ENCODE measurements at regions not wholly inside any gene's neighbourhood (a gene's known extent, or its start where the extent isn't known, plus 50 kb on each side); places are given as distances from the start of the nearest gene placed in this dataset.
"Not testable (repeated sequence)": the region's sequence is repeated elsewhere in the genome, so short reads cannot be mapped to it uniquely, and the experiment has no call there.

DNA sequence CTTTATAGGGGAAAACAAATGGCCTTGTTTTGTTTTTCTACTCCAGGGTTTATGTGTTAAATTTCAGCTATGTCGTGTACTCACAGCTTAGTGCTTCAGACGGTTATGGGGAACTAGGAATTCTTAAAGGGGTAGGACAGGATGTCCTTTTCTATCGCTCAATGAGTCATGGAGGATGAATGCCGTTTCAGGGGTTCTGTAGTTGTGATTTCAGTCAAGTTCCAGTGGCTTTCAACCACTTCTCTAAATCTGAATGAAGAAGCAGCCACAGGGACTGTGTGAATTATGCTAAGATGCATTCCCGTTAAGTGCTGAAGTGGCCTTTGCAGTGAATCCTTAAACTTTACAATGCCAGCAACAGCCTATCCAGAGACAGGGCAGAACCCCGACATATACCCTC lies 1231.7 kb upstream of the ZEB2 start:
- H3K4me3 ChIP-seq (ENCODE audit: low read depth, low read length): no peak overlapping the region
- peak; percentile 50 for DNase-seq (ENCODE audit: low read depth)
- TF ChIP-seq CTCF (IDR thresholded peaks at IDR 0.05; ENCODE audit: low read depth, low read length, missing control alignments): no peak

DNA sequence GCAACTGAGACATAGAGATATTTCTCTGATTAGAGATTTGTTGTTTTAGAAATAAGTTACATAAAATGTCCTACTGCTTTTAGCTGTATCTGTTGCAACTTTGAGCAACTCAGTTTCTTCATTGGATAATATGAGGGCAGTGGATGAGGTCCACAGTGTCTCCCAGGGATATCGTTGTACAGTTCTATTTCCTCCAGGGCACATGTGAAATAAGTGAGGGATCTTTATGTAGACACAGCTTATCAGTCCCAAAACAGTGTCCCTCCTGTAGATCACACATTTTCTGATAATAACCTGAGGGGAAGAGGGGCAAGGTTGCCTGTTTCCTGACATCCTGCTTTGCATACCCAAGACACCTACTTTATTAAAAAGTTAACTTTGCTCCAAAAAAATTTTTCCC lies 1231.2 kb upstream of the ZEB2 start:
- no peak overlapping the region for H3K4me3 ChIP-seq (ENCODE audit: low read depth, low read length)
- no peak for DNase-seq (ENCODE audit: low read depth)
- TF ChIP-seq CTCF (IDR thresholded peaks at IDR 0.05; ENCODE audit: low read depth, low read length, missing control alignments): no peak

DNA sequence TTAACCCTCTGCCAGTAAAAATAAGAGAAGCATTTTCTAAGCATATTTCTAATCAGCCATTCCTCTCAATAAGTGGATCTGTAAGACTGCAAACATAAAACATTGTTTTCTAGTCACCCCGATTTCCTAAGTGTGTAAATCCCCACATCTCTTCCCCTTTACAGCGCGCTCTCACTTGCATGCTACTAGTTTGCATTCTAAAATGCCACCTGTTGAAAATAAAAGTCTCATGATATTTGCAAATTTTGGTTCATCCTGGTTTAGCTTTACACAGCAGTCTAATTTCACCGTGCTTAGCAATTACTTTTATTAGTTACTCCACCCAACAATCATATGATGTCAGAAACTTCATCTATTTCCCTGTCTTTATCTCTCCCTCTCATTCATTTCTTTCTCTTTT lies 1230.7 kb upstream of the ZEB2 start:
- H3K4me3 ChIP-seq (ENCODE audit: low read depth, low read length): no peak overlapping the region
- DNase-seq (ENCODE audit: low read depth): no peak
- no peak for TF ChIP-seq CTCF (IDR thresholded peaks at IDR 0.05; ENCODE audit: low read depth, low read length, missing control alignments)

- no peak for TF ChIP-seq CTCF (IDR thresholded peaks at IDR 0.05; ENCODE audit: low read depth, low read length, missing control alignments)
- no peak for DNase-seq (ENCODE audit: low read depth)
- no peak overlapping the region for H3K4me3 ChIP-seq (ENCODE audit: low read depth, low read length)
Measured at GRCh38 chr2:145750144-145750543, 1230.2 kb upstream of the ZEB2 start.

DNA sequence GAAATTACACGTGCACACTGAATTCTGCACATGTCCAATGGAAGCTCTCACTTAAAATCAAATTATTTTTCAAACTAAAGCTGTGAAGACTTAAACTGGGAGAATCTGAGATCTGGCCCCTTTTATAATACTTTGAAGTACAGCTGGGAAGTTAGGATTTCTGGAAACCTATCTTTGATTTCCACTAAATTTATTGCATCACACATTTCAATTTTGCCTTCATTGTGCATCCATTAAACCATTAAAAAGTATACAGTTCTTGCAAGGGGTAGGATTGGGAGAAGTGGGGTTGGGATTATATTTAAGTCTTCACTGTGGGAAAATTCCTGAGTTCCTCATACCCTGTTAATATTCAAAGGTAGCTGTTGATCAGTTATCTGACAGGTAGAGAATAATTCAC lies 1229.6 kb upstream of the ZEB2 start:
- TF ChIP-seq CTCF (IDR thresholded peaks at IDR 0.05; ENCODE audit: low read depth, low read length, missing control alignments): no peak
- H3K4me3 ChIP-seq (ENCODE audit: low read depth, low read length): no peak overlapping the region
- DNase-seq (ENCODE audit: low read depth): no peak

GRCh38 chr2:145748927-145749326 lies 1229.0 kb upstream of the ZEB2 start:
- TF ChIP-seq CTCF (IDR thresholded peaks at IDR 0.05; ENCODE audit: low read depth, low read length, missing control alignments): no peak
- no peak overlapping the region for H3K4me3 ChIP-seq (ENCODE audit: low read depth, low read length)
- no peak for DNase-seq (ENCODE audit: low read depth)

- H3K4me3 ChIP-seq (ENCODE audit: low read depth, low read length): no peak overlapping the region
- DNase-seq (ENCODE audit: low read depth): no peak
- no peak for TF ChIP-seq CTCF (IDR thresholded peaks at IDR 0.05; ENCODE audit: low read depth, low read length, missing control alignments)
Measured at GRCh38 chr2:145747715-145748114, 1227.8 kb upstream of the ZEB2 start.

DNA sequence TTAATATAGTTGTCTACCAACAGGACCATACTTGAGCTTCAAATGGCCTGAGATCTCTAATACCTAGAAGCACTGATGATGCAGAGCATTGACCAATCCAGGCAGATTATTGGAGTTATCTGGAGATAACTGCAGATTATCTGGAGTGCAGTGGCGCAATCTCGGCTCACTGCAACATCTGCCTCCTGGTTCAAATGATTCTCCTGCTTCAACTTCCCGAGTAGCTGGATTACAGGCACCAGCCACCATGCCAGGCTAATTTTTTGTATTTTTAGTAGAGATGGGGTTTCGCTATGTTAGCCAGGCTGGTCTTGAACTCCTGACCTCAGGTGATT lies 1225.4 kb upstream of the ZEB2 start:
- not testable (repeated sequence) for H3K4me3 ChIP-seq (ENCODE audit: low read depth, low read length); DNase-seq (ENCODE audit: low read depth)

All from GM12864 (cell line).